ENCODE measurements at regions not wholly inside any gene's neighbourhood (a gene's known extent, or its start where the extent isn't known, plus 50 kb on each side); places are given as distances from the start of the nearest gene placed in this dataset.

- Histone ChIP-seq H3K4me3 (ENCODE audit: low read depth, low read length) (no peak overlapping the region), H3K27ac (ENCODE audit: insufficient read depth, low read length, poor library complexity, severe bottlenecking) (no peak overlapping the region), H3K36me3 (ENCODE audit: control insufficient read depth, insufficient read depth, low read length) (no peaks in the 10 kb centered on the region), H3K27me3 (ENCODE audit: control insufficient read depth, insufficient read depth, low read length) (no peaks in the 10 kb centered on the region), H3K4me1 (ENCODE audit: control insufficient read depth, insufficient read depth, low read length, poor library complexity, severe bottlenecking) (no peaks in the 10 kb centered on the region), H3K9me3 (ENCODE audit: control insufficient read depth in 2 of 2, low read length in 2 of 2) (no peaks in the 10 kb centered on the region)
- no peak for ATAC-seq (ENCODE audit: low read depth in 2 of 2)
- no peak overlapping the region for H3K27ac Mint-ChIP-seq
- no peaks in the 10 kb centered on the region for H3K4me1 Mint-ChIP-seq
- H3K4me3 Mint-ChIP-seq = no peak overlapping the region
- peaks cover 13% of the 10 kb centered on the region for H3K27me3 Mint-ChIP-seq
- H3K9me3 Mint-ChIP-seq = peaks cover 0 to 2% (median 0%) of the 10 kb centered on the region in 7 donors
- no peaks in the 10 kb centered on the region for H3K36me3 Mint-ChIP-seq
- DNase-seq = no peak
Measured at GRCh38 chr15:79523266-79523665, 91.1 kb downstream of the MINAR1 start.

GRCh38 chr15:79524531-79524930 lies 92.4 kb downstream of the MINAR1 start:
- Histone ChIP-seq H3K9me3 (ENCODE audit: control insufficient read depth in 2 of 2, low read length in 2 of 2) (no peaks in the 10 kb centered on the region), H3K4me3 (ENCODE audit: low read depth, low read length) (no peak overlapping the region), H3K36me3 (ENCODE audit: control insufficient read depth, insufficient read depth, low read length) (no peaks in the 10 kb centered on the region), H3K27me3 (ENCODE audit: control insufficient read depth, insufficient read depth, low read length) (no peaks in the 10 kb centered on the region), H3K27ac (ENCODE audit: insufficient read depth, low read length, poor library complexity, severe bottlenecking) (no peak overlapping the region), H3K4me1 (ENCODE audit: control insufficient read depth, insufficient read depth, low read length, poor library complexity, severe bottlenecking) (no peaks in the 10 kb centered on the region)
- Mint-ChIP-seq H3K4me3 (no peak overlapping the region), H3K36me3 (no peaks in the 10 kb centered on the region), H3K27ac (no peak overlapping the region), H3K4me1 (no peaks in the 10 kb centered on the region), H3K9me3 (peaks cover 0 to 2% (median 0%) of the 10 kb centered on the region in 7 donors), H3K27me3 (peaks cover 17% of the 10 kb centered on the region)
- ATAC-seq (ENCODE audit: low read depth in 2 of 2) = no peak
- no peak for DNase-seq

GRCh38 chr15:79526376-79526775 lies 94.2 kb downstream of the MINAR1 start:
- no peak for DNase-seq
- Histone ChIP-seq H3K4me3 (ENCODE audit: low read depth, low read length) (no peak overlapping the region), H3K36me3 (ENCODE audit: control insufficient read depth, insufficient read depth, low read length) (no peaks in the 10 kb centered on the region), H3K9me3 (ENCODE audit: control insufficient read depth in 2 of 2, low read length in 2 of 2) (no peaks in the 10 kb centered on the region), H3K27ac (ENCODE audit: insufficient read depth, low read length, poor library complexity, severe bottlenecking) (no peak overlapping the region), H3K27me3 (ENCODE audit: control insufficient read depth, insufficient read depth, low read length) (no peaks in the 10 kb centered on the region), H3K4me1 (ENCODE audit: control insufficient read depth, insufficient read depth, low read length, poor library complexity, severe bottlenecking) (no peaks in the 10 kb centered on the region)
- ATAC-seq (ENCODE audit: low read depth in 2 of 2) = no peak
- peaks cover 0 to 2% (median under 1%) of the 10 kb centered on the region in 7 donors for H3K9me3 Mint-ChIP-seq
- H3K36me3 Mint-ChIP-seq = no peaks in the 10 kb centered on the region
- peaks cover 26% of the 10 kb centered on the region for H3K27me3 Mint-ChIP-seq
- H3K4me3 Mint-ChIP-seq = no peak overlapping the region
- H3K27ac Mint-ChIP-seq = no peak overlapping the region
- no peaks in the 10 kb centered on the region for H3K4me1 Mint-ChIP-seq

- Mint-ChIP-seq H3K27me3 (peaks cover 24% of the 10 kb centered on the region), H3K4me1 (no peaks in the 10 kb centered on the region), H3K27ac (no peak overlapping the region), H3K9me3 (peaks cover 0 to 5% (median 1%) of the 10 kb centered on the region in 7 donors), H3K36me3 (no peaks in the 10 kb centered on the region), H3K4me3 (no peak overlapping the region)
- no peak for ATAC-seq (ENCODE audit: low read depth in 2 of 2)
- Histone ChIP-seq H3K27me3 (ENCODE audit: control insufficient read depth, insufficient read depth, low read length) (no peaks in the 10 kb centered on the region), H3K4me1 (ENCODE audit: control insufficient read depth, insufficient read depth, low read length, poor library complexity, severe bottlenecking) (no peaks in the 10 kb centered on the region), H3K4me3 (ENCODE audit: low read depth, low read length) (no peak overlapping the region), H3K9me3 (ENCODE audit: control insufficient read depth in 2 of 2, low read length in 2 of 2) (no peaks in the 10 kb centered on the region), H3K36me3 (ENCODE audit: control insufficient read depth, insufficient read depth, low read length) (no peaks in the 10 kb centered on the region), H3K27ac (ENCODE audit: insufficient read depth, low read length, poor library complexity, severe bottlenecking) (no peak overlapping the region)
- DNase-seq = no peak
Measured at GRCh38 chr15:79527821-79528220, 95.7 kb downstream of the MINAR1 start.

GRCh38 chr15:79529157-79529785 lies 97.1 kb downstream of the MINAR1 start:
- Histone ChIP-seq H3K36me3 (ENCODE audit: control insufficient read depth, insufficient read depth, low read length) (no peaks in the 10 kb centered on the region), H3K4me1 (ENCODE audit: control insufficient read depth, insufficient read depth, low read length, poor library complexity, severe bottlenecking) (no peaks in the 10 kb centered on the region), H3K27me3 (ENCODE audit: control insufficient read depth, insufficient read depth, low read length) (no peaks in the 10 kb centered on the region), H3K9me3 (ENCODE audit: control insufficient read depth in 2 of 2, low read length in 2 of 2) (no peaks in the 10 kb centered on the region), H3K4me3 (ENCODE audit: low read depth, low read length) (no peak overlapping the region), H3K27ac (ENCODE audit: insufficient read depth, low read length, poor library complexity, severe bottlenecking) (no peak overlapping the region)
- H3K4me3 Mint-ChIP-seq = no peak overlapping the region
- H3K27me3 Mint-ChIP-seq = peaks cover 24% of the 10 kb centered on the region
- H3K4me1 Mint-ChIP-seq = no peaks in the 10 kb centered on the region
- H3K9me3 Mint-ChIP-seq = peaks cover 0 to 3% (median 1%) of the 10 kb centered on the region in 7 donors
- ATAC-seq (ENCODE audit: low read depth in 2 of 2) (no peak), DNase-seq (no peak)
- no peak overlapping the region for H3K27ac Mint-ChIP-seq
- no peaks in the 10 kb centered on the region for H3K36me3 Mint-ChIP-seq

- no peak overlapping the region for H3K4me3 Mint-ChIP-seq
- DNase-seq (no peak), ATAC-seq (ENCODE audit: low read depth in 2 of 2) (no peak)
- no peak overlapping the region for H3K27ac ChIP-seq (ENCODE audit: insufficient read depth, low read length, poor library complexity, severe bottlenecking)
- H3K9me3 Mint-ChIP-seq = peaks cover 0 to 3% (median 0%) of the 10 kb centered on the region in 7 donors
- H3K27me3 ChIP-seq (ENCODE audit: control insufficient read depth, insufficient read depth, low read length) = no peaks in the 10 kb centered on the region
- H3K4me3 ChIP-seq (ENCODE audit: low read depth, low read length) = no peak overlapping the region
- no peaks in the 10 kb centered on the region for H3K4me1 Mint-ChIP-seq
- peaks cover 10% of the 10 kb centered on the region for H3K27me3 Mint-ChIP-seq
- H3K4me1 ChIP-seq (ENCODE audit: control insufficient read depth, insufficient read depth, low read length, poor library complexity, severe bottlenecking) = no peaks in the 10 kb centered on the region
- no peaks in the 10 kb centered on the region for H3K36me3 ChIP-seq (ENCODE audit: control insufficient read depth, insufficient read depth, low read length)
- no peaks in the 10 kb centered on the region for H3K36me3 Mint-ChIP-seq
- no peak overlapping the region for H3K27ac Mint-ChIP-seq
- no peaks in the 10 kb centered on the region for H3K9me3 ChIP-seq (ENCODE audit: control insufficient read depth in 2 of 2, low read length in 2 of 2)
Measured at GRCh38 chr15:79535536-79535935, 103.4 kb downstream of the MINAR1 start.

GRCh38 chr15:79538527-79538926 lies 106.4 kb downstream of the MINAR1 start:
- Histone ChIP-seq H3K27me3 (ENCODE audit: control insufficient read depth, insufficient read depth, low read length) (no peaks in the 10 kb centered on the region), H3K27ac (ENCODE audit: insufficient read depth, low read length, poor library complexity, severe bottlenecking) (no peak overlapping the region), H3K36me3 (ENCODE audit: control insufficient read depth, insufficient read depth, low read length) (no peaks in the 10 kb centered on the region), H3K4me1 (ENCODE audit: control insufficient read depth, insufficient read depth, low read length, poor library complexity, severe bottlenecking) (no peaks in the 10 kb centered on the region), H3K4me3 (ENCODE audit: low read depth, low read length) (no peak overlapping the region), H3K9me3 (ENCODE audit: control insufficient read depth in 2 of 2, low read length in 2 of 2) (no peaks in the 10 kb centered on the region)
- H3K27ac Mint-ChIP-seq = no peak overlapping the region
- peaks cover 4% of the 10 kb centered on the region for H3K27me3 Mint-ChIP-seq
- H3K4me1 Mint-ChIP-seq = no peaks in the 10 kb centered on the region
- no peak overlapping the region for H3K4me3 Mint-ChIP-seq
- ATAC-seq (ENCODE audit: low read depth in 2 of 2) (no peak), DNase-seq (no peak)
- no peaks in the 10 kb centered on the region for H3K36me3 Mint-ChIP-seq
- H3K9me3 Mint-ChIP-seq = peaks cover 0 to 3% (median 0%) of the 10 kb centered on the region in 7 donors

GRCh38 chr15:79539401-79539800 lies 107.3 kb downstream of the MINAR1 start:
- Mint-ChIP-seq H3K27ac (no peak overlapping the region), H3K4me1 (no peaks in the 10 kb centered on the region), H3K9me3 (peaks cover 0 to 3% (median 0%) of the 10 kb centered on the region in 7 donors), H3K4me3 (no peak overlapping the region), H3K36me3 (no peaks in the 10 kb centered on the region), H3K27me3 (peaks cover 4% of the 10 kb centered on the region)
- Histone ChIP-seq H3K27ac (ENCODE audit: insufficient read depth, low read length, poor library complexity, severe bottlenecking) (no peak overlapping the region), H3K4me3 (ENCODE audit: low read depth, low read length) (no peak overlapping the region), H3K36me3 (ENCODE audit: control insufficient read depth, insufficient read depth, low read length) (no peaks in the 10 kb centered on the region), H3K4me1 (ENCODE audit: control insufficient read depth, insufficient read depth, low read length, poor library complexity, severe bottlenecking) (no peaks in the 10 kb centered on the region), H3K9me3 (ENCODE audit: control insufficient read depth in 2 of 2, low read length in 2 of 2) (no peaks in the 10 kb centered on the region), H3K27me3 (ENCODE audit: control insufficient read depth, insufficient read depth, low read length) (no peaks in the 10 kb centered on the region)
- ATAC-seq (ENCODE audit: low read depth in 2 of 2) (no peak), DNase-seq (no peak)

Measured in CD4-positive, CD25-positive, alpha-beta regulatory T cell (primary cell).